ENCODE measurements at regions not wholly inside any gene's neighbourhood (a gene's known extent, or its start where the extent isn't known, plus 50 kb on each side); places are given as distances from the start of the nearest gene placed in this dataset.

GRCh38 chr18:51370996-51371395, 173.5 kb upstream of the MEX3C start:
- Histone ChIP-seq H3K4me3 (ENCODE audit: low read depth, low read length) (no peak overlapping the region), H3K36me3 (ENCODE audit: control insufficient read depth, insufficient read depth, low read length) (no peaks in the 10 kb centered on the region), H3K27me3 (ENCODE audit: control insufficient read depth, insufficient read depth, low read length) (no peaks in the 10 kb centered on the region)
- no peak for TF ChIP-seq CTCF (IDR thresholded peaks at IDR 0.05; ENCODE audit: insufficient read depth, low read length, poor library complexity, severe bottlenecking)
- DNase-seq (ENCODE audit: low read depth): no peak

GRCh38 chr18:51371929-51372328, 174.4 kb upstream of the MEX3C start:
- no peak for DNase-seq (ENCODE audit: low read depth)
- no peak overlapping the region for H3K4me3 ChIP-seq (ENCODE audit: low read depth, low read length)
- H3K36me3 ChIP-seq (ENCODE audit: control insufficient read depth, insufficient read depth, low read length): no peaks in the 10 kb centered on the region
- H3K27me3 ChIP-seq (ENCODE audit: control insufficient read depth, insufficient read depth, low read length): no peaks in the 10 kb centered on the region
- no peak for TF ChIP-seq CTCF (IDR thresholded peaks at IDR 0.05; ENCODE audit: insufficient read depth, low read length, poor library complexity, severe bottlenecking)

- DNase-seq (ENCODE audit: low read depth): no peak
These were observed 184.6 kb upstream of the MEX3C start for GRCh38 chr18:51382081-51382480.

GRCh38 chr18:51383116-51383515, 185.6 kb upstream of the MEX3C start:
- no peak for DNase-seq (ENCODE audit: low read depth)
- no peak overlapping the region for H3K4me3 ChIP-seq (ENCODE audit: low read depth, low read length)
- H3K27me3 ChIP-seq (ENCODE audit: control insufficient read depth, insufficient read depth, low read length): no peaks in the 10 kb centered on the region
- no peaks in the 10 kb centered on the region for H3K36me3 ChIP-seq (ENCODE audit: control insufficient read depth, insufficient read depth, low read length)
- TF ChIP-seq CTCF (IDR thresholded peaks at IDR 0.05; ENCODE audit: insufficient read depth, low read length, poor library complexity, severe bottlenecking): no peak

More at GRCh38 chr18:51382081-51382480, 184.6 kb upstream of the MEX3C start:
- no peak for TF ChIP-seq CTCF (IDR thresholded peaks at IDR 0.05; ENCODE audit: insufficient read depth, low read length, poor library complexity, severe bottlenecking)
- H3K4me3 ChIP-seq (ENCODE audit: low read depth, low read length): no peak overlapping the region
- H3K36me3 ChIP-seq (ENCODE audit: control insufficient read depth, insufficient read depth, low read length): no peaks in the 10 kb centered on the region
- H3K27me3 ChIP-seq (ENCODE audit: control insufficient read depth, insufficient read depth, low read length): no peaks in the 10 kb centered on the region

- H3K36me3 ChIP-seq (ENCODE audit: control insufficient read depth, insufficient read depth, low read length): no peaks in the 10 kb centered on the region
- no peak overlapping the region for H3K4me3 ChIP-seq (ENCODE audit: low read depth, low read length)
- H3K27me3 ChIP-seq (ENCODE audit: control insufficient read depth, insufficient read depth, low read length): no peaks in the 10 kb centered on the region
- DNase-seq (ENCODE audit: low read depth): no peak
- TF ChIP-seq CTCF (IDR thresholded peaks at IDR 0.05; ENCODE audit: insufficient read depth, low read length, poor library complexity, severe bottlenecking): no peak
These were observed 186.2 kb upstream of the MEX3C start for GRCh38 chr18:51383711-51384110.

- no peak for DNase-seq (ENCODE audit: low read depth)
- no peaks in the 10 kb centered on the region for H3K27me3 ChIP-seq (ENCODE audit: control insufficient read depth, insufficient read depth, low read length)
- no peak overlapping the region for H3K4me3 ChIP-seq (ENCODE audit: low read depth, low read length)
- no peak for TF ChIP-seq CTCF (IDR thresholded peaks at IDR 0.05; ENCODE audit: insufficient read depth, low read length, poor library complexity, severe bottlenecking)
- no peaks in the 10 kb centered on the region for H3K36me3 ChIP-seq (ENCODE audit: control insufficient read depth, insufficient read depth, low read length)
These were observed 187.8 kb upstream of the MEX3C start for GRCh38 chr18:51385270-51385669.

Measured in kidney epithelial cell (primary cell).